DMS 273 treated with DMSO at 0.1 percent for 48 hours (cell line): ENCODE measurements at regions not wholly inside any gene's neighbourhood (a gene's known extent, or its start where the extent isn't known, plus 50 kb on each side); places are given as distances from the start of the nearest gene placed in this dataset.

Source experiments
- DNase-seq: peaks from one replicate; lab custom pipeline; 2025; lab: John Stamatoyannopoulos, UW

DNA sequence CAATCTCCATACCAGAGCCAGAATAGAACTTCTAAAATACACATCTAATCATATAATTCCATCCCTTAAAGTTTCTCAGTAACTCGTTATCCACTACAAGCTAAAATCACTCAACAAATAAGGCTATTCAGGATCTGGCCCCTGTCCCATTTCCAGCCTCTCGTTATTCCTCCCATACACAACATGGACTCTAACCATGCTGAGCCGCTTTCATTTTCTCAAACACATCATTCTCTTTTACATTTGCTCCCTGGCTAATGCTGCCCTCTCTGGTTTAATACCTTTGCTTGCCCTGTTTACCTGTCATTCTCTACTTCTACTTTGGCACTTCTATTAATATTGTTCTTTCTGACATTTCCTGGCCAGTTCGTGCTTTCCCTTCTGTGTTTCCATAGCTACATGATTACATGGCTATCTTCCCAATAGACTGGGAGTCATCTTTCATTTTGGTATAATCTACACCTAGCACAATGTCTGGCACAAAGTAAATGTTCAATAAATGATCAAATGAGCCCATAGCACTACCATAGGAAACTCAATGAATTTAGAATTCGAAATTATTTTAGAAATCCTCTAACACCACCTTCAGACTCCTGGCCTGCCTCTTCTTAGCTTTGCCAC, 163.6 kb upstream of the VRK2 start:
- DNase-seq = no peak

DNA sequence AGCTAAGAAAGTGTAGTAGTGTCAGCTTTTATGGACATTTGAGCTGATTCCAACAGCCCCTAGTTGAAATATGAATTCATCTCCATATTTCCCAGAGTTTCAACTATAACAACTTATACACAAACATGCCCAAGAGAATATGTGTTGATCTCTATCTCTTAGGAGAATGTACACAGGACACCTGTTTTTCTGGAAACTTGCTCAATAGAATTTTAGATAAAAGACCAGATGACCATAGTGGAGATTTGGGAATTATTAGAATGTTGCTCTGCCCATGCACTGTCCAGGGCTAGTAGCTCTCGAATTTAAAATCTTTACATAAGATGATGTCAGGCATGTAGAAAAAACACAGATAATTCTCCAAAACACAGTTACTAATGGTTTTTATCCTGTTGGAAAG, 162.3 kb upstream of the VRK2 start:
- DNase-seq = no peak

DNA sequence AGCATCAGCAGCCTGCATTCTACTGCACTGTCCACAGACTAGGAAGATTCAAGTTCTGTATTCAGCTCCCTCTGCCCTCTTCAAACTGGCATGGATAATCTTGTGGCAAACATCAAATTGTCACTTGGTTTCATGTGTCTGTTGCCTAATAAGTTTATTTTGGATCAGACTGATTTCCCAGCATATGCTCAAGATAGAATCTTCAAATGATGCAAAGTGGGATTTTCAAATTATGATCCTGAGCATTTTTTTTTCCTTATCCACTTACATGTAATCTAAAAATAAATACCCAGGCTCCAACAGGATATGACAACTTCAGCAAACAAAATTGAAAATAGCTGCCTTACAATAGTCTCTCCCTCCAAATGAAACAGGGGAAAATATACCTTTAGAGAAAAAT, 160.9 kb upstream of the VRK2 start:
- no peak for DNase-seq

DNA sequence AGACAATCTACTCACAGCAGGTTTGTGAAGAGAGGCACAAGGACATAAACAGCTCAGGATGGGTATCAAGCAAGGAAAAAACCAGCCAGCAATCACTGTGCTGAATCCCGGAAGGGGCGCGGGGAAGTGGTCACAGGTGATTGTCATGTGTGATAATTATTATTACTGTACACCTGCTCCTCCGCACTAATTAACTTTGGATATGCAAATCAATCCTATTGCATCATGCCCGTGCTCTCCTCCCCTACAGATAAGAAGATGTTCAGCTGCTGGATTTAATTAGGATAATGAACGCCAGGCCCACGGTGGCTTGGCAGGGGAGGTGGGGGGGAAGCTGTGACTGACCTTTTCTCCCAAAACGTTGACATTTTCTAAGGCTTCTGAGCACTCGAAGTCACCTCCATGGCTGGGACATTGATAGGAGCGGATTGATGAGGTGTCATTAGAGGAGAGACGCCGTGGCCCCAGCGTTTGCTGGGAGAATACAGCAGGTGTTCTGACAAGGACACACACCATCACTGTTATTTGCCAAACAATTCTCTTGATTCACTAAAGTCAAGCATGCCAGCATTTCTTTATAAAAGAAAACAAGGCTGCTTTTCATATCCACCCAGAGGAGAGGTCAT, 160.3 kb upstream of the VRK2 start:
- no peak for DNase-seq

DNA sequence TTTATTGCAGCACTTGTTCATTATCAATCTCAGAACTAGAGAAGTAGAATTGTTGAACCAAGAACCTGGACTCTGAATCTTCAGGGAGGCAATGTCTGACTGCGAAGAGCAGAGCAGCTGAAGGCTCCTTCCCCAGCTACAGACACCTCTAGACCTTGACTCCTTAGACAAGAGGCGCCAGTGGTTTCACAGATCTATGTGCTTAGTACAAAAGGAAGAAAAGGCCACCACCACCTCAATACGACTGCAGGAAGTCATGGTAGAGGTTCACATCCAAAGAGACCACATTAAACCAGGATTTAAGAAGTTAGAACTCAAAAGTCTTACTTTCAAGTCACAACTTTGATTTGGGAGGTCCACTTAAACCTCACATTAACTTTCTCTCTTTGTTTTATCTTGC, 158.1 kb upstream of the VRK2 start:
- DNase-seq = no peak

DNA sequence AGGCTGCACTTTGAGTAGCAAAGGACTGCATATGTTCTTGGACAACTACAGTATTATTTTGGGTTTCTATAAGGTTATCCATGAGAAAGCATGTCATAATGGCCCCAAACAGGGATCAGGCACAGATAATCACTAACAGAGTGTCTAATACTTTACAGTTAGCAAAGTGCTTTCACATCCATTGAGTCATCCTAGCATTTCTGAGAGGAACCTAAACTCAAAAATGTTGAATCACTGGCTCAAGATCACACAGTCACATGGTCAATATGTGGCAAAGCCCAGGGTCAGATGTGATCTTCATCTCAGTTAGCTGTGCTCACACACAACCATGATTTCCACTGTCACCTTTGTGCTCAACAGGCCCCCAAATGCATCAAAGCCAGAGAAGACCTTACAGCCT, 156.1 kb upstream of the VRK2 start:
- no peak for DNase-seq

DNA sequence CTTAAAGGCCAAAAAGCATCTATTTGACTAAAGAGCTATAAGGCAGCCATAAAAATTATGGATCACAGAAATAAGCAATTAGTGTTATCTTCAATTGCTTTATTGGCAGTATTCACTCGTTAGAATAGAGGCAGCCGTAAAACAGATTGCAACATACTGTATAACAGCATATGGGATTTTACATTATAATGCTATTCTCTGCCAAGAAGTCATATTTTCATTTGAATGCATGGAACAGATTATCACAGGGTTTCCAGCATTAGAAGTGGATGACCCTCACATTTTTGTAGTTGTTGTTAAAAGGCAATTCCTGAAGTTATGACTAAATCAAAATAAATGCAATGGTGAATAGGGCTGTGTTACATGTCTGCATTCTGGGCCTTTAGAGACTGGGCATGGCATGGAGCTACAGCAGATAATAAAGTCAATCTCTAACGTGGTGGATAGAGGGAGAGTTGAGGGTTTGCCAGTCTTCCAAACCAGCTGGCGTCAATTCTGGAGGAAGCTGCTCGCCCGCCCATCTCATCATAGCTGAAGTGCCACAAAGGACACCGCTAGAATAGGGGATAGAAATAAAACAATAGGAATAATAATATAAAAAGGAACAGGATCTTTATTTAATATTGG, 155.4 kb upstream of the VRK2 start:
- no peak for DNase-seq

DNA sequence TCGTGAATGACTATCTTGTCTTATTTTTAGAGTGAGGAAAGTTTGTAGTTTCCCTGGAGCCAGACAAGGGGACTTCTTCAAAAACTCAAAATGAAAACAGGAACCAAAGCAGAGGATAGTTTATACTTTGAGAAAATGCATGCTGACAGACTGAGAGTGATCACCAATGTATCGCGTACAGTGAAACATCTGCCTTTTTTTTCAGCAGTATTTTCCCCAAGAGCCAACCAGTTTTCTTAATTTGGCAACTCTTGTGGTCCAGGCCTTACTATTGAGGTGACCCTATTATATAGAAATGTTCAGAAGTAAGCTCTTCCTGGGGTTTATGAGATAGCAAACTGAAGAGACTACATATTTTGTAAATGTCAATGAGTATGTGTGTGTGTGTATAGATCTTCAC, 153.7 kb upstream of the VRK2 start:
- DNase-seq = no peak

DNA sequence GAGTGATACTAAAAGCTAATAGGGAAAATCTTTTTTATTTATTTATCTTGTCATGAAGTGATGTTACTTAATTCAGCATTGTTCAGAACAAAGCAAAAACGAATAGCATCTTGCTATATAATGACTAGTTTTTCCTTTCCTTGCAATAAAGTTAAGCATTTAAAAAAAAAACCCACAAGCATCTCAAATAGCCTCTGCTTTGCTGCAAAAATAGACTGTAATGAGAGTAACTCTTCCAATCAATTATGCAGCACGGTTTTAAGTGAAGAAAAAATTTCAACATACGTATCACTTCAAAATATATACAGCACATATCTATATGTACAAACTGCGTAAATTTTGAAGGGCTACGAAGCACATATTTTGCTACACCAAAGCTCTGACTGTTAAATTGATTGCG, 153.3 kb upstream of the VRK2 start:
- no peak for DNase-seq

DNA sequence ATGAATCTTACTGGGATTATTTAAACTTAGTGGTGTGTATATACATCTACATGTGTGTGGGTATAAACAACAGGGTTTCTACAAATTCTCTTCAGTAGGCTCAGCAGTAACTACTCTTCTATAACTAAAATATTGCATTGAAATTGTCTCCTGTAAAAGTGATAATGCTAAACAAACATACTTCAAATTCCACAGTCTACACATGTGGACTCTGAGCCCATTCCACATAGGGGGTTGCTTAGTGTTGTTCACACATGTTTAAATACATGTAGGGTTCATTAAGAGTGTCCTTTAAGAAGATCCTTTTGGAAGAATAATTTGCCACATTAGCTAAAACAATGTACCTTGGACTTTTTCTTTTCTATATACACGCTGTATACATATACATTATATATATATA, 152.8 kb upstream of the VRK2 start:
- DNase-seq = no peak

DNA sequence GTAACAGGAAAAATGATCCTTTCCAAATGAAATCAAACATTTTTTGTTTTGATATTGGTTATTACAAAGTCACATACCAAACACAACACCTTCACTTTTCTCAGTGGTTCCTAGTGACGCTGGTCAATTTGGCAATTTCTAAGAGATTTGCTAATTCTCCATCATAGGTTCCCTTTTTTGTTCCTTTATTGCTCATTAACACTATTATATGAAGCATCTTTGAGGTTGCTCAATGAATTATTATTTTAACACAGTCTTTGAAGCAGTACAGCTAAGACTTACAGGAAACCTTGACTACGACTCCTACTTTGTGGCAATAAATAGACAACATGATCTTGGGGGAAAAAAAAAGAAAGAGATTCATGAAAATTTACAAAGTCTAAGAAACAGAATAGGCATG, 152.2 kb upstream of the VRK2 start:
- no peak for DNase-seq

DNA sequence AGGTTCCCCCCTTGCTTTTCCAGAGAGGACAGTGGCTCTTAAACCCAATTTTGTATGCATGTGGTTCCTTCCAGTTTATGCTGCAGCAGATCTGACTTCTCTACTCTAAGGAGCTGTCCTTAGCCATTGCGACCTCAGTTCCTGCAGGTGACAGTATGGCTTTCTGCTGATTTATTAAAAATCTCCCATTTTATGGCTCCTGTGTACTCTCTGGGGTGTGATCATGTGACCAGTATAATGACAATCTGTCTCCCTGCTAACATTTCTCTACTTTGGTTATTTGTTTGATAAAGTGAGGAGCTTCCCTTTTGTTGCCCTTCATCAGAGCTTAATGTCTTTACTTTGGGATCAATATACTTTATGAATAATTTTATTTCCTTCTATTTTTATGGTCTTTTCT, 148.7 kb upstream of the VRK2 start:
- no peak for DNase-seq

DNA sequence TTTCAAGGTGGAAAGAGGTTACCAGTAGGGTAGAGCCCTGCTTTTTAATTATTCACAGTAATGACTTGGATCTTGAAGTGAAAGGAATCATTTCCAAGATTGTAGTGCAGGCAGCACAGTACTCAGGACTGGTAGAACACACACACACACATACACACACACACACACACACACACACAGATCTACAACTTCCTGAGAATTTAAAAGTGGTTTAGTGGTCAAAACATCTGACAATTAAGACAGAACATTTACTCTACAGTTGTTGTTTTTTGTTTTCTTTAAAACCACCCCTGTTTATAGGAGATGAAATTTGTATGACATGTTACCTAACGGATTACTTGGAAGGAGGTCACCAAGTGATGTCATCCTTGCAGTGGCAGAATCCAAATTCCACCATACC, 146.7 kb upstream of the VRK2 start:
- DNase-seq = no peak

DNA sequence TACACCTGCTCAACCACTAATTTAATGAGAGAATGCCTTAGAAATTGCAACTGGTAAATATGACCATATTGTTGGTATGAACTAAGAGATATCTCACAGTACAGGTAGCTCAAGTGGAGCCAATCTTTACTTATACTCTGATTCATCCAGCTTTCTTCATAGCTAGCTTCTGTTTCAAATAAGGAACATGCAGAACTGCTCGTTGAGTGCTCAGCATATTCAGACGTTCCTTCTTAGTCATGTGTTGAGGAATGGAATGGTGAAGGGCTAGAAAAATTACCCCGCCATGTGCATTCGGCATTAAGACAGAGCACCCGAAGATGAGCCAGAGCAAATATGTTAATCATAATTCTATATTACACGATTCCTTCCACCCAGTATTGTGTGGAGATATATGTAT, 144.0 kb upstream of the VRK2 start:
- DNase-seq = no peak

DNA sequence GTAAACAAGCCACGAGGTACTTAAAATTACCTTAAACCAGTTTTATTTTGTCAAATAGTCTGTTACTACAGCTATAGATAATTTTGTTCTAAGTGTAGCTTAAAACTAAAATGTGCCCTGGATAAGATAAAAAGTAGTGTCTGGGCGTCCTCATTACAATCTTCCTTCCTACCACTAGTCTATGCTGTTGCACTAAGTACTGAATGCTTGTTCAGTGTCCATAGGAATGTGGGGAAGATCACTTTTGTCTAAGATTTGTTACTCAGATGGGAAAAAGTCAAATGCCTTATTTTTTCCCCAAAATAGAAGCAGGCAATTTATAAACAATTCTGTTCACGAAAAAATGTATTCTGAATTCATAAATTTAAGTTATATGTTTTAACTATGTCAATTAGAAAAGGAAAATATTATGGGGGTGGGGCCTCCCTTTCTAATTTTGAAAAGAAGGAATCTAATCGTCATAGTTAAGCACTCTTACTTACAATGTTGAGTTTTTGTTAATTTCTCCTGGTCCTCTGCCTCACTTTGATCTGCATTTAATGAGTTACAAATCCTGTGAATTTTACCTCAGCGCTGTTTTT, 140.4 kb upstream of the VRK2 start:
- DNase-seq = peak; percentile 36

DNA sequence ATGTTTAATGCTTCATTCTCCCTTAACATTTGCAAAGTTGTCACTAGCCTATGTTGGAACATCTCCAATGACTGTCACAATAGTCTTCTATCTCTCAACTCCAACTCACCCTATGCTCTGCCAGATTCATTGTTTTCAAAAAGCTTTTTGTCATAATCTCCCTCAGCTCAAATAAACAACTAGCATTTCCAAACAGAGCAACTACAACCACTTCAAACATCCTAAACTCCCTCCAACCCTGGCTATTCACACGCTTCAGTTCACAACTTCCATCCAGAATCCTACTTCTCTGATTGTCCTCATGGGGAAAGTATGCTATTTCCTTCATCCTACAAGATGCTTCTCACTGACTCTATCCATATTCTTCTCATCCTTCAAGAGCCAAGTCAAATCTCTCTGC, 139.2 kb upstream of the VRK2 start:
- no peak for DNase-seq

DNA sequence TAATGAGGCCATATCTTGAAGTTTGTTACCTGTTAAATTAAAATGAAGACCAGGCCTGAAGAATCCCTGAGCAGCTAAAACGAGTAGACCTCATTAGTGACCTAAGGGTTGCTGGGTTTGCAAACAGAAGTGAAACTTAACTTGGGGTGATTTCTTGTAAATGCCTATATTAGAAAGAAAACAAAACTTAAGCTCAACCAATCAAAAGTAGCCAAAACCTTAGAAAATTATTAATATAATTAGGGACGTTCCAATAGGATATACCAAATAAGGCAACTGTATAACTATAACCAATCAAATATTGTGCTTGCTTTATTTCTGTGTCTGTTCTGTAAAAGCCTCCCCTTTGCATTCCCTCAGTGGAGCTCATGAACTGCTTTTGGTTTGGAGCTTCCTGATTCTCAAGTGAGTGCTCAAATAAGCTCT, 137.9 kb upstream of the VRK2 start:
- DNase-seq = no peak

DNA sequence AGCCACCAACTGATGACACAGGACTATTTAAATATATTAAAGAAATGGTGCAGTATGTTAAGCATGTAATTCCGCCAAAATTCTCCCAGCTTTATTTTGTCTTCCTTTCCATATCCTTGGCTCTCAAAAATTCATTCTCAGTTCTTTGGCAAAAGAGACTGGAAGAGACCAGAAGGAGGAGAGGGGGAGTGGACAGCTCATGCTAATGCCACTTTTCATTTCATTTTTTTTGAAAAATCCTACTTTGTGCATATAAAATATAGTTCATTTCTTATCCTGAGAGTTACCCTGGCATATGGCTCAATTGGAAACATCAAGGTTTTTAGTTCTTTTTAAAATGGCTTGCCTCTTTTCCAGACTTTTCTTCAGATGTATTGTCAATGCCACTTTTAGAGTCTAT, 128.5 kb upstream of the VRK2 start:
- no peak for DNase-seq

DNA sequence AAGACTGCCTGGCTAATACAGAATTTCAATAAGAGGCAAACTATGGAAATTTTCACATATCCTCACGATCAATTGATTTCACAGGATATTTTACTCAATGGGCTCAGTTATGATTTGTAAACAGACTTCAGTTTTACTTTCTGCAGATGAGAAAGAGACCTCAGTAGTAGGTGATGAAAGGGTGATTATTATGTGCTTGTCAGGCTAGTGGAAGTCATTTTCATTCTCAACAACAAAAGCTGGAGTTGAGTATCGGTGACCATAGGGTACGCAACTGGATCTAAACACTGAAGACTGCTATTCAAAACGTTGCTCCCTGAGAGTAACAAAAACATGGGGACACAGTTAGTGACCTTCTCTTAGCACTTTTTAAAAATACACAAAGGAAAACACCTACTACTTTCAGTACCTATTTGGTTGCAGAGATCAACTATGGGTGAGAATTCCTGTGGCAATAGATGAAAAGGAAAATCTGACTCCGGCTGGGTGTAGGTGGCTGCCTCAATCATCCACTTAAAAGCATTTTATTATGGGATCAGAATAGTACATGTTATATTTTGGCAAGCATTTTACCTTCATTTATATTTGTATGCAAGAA, 126.2 kb upstream of the VRK2 start:
- no peak for DNase-seq

DNA sequence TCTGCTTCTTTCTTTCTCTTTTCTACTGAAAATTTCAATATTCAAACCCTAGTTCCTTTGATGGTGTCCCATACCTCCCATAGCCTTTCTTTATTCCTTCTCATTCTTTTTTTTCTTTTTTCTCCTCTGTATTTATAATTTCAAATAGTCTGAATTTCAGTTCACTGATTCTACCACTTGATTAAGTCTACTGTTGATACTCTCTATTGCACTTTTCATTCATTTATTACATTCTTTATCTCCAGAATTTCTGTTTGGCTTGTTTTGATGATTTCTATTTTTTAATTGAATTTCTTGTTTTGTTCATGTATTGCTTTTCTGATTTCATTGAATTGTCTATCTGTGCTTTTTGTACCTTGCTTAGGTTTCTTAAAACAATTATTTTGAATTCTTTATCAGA, 111.9 kb upstream of the VRK2 start:
- DNase-seq = no peak

DNA sequence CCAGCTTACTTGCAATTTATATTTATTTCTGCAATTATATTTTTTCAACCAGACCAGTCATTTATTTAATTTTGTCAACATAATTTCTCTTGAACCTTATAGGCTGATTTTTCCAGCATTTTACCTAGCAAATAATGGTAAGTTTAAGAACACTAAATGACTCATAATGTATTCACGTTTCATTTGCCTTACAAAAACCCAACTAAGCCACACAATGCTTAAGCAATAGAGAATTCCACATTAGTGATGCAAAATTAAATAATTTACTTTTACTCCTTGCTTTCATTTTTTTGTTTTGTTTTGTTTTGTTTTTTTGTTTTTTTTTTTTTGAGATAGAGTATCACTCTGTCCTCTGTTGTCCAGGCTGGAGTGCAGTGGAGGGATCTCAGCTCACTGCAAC, 110.4 kb upstream of the VRK2 start:
- no peak for DNase-seq

DNA sequence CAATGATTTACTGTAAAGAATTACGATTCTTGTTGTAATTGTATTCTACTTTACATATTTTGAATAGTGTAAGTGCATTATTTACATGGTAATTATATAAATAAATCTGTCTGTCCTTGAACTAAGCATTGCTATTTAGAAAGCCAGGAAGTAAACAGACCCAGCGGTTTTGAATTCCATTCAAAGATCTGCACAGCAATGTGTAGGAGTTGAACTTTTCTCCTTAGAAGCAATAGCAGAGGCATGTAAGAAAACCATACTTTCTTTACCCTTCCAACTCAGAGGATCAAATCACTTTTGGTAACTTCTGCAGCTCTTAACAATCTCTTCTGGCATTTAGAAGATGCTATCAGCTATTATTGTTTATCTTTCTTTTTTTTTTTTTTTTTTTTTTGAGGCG, 109.2 kb upstream of the VRK2 start:
- DNase-seq = no peak

DNA sequence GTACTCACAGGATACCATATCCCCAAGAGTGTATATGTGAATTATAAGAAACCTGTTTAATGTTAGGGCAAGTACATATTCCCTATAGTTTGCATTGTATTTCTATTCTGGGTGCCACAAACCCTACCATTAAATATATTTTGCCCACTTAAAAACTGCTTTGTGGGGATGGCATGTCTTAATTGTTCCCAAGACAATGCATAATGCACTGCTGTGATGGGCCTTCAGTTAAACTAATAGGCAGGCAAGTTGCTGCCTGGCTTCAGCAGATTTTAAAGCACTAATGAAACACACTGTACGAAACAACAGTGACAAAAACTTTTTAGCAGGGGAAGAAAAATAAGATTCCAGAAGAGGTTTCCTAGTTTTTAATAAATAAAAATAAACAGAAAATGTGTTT, 104.8 kb upstream of the VRK2 start:
- no peak for DNase-seq
